B cell (primary cell): ENCODE measurements at regions not wholly inside any gene's neighbourhood (a gene's known extent, or its start where the extent isn't known, plus 50 kb on each side); places are given as distances from the start of the nearest gene placed in this dataset.

Source experiments
- CTCF ChIP-seq: fragments of 200-600 bp; IDR thresholded peaks from one replicate; pipeline ENCODE4 v1.8.0; 2022; ENCODE audit warnings: antibody characterized with exemption, mild to moderate bottlenecking
- EZH2 ChIP-seq: IDR thresholded peaks from 2 replicates; pipeline ENCODE4 v1.6.1; 2012; ENCODE audit warnings: borderline replicate concordance, low read depth, mild to moderate bottlenecking, moderate library complexity, low read length; ENCODE audit not compliant: insufficient read depth, poor library complexity, severe bottlenecking

- TF ChIP-seq CTCF: no peak
- TF ChIP-seq EZH2: no peak
These were observed 242.0 kb upstream of the RBFOX1 start for GRCh38 chr16:7090628-7091115.
